Iris pigment epithelial cell (primary cell): ENCODE measurements at regions not wholly inside any gene's neighbourhood (a gene's known extent, or its start where the extent isn't known, plus 50 kb on each side); places are given as distances from the start of the nearest gene placed in this dataset.
A peak's percentile ranks its signal among the peaks of the same experiment; 100 is the strongest.
"Not testable (repeated sequence)": the region's sequence is repeated elsewhere in the genome, so short reads cannot be mapped to it uniquely, and the experiment has no call there.

Experiments used
- DNase-seq: peaks from one replicate; pipeline ENCODE4 v3.0.0-alpha.2; 2011; ENCODE audit warnings: low read depth

GRCh38 chr3:165635791-165636683, 201.2 kb downstream of the BCHE start:
- DNase-seq = no peak

DNA sequence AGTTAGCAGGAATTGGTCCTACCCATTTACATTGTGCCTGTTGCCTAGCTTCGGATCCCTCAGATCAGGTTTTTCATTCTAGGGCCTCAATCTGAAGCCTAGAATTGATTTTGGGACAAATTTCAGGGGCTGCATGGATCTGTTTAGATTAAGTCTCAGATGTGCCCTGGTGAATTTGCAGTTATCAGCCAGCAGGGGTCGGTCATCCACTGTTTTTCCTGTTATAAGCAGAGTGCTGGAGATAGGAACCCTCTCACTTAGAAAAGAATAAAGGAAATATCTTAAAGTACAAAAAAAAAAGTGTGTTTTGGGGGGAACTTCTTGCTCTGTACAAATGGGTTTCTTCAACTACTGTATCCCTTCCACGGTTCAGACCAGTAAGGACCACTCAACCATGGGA, 212.5 kb downstream of the BCHE start:
- DNase-seq = peak; percentile 49

- no peak for DNase-seq
Measured at GRCh38 chr3:165622356-165622755, 214.9 kb downstream of the BCHE start.

GRCh38 chr3:165619069-165619468, 218.2 kb downstream of the BCHE start:
- DNase-seq = no peak

DNA sequence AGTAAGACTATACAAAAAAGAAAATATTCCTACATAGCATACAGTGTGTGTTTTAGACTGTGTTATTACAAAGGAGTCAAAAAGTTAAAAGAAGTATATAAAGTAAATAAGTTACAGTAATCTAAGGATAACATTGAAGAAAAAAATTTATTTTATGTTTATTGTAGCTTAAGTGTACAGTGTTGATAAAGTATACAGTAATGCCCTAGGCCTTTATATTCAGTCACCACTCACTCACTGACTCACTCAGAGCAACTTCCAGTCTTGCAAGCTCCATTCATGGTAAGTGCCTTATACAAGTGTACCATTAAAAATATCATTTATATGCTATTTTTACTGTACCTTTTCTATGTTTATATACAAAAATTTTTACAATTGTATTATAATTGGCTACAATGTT, 220.1 kb downstream of the BCHE start:
- no peak for DNase-seq

DNA sequence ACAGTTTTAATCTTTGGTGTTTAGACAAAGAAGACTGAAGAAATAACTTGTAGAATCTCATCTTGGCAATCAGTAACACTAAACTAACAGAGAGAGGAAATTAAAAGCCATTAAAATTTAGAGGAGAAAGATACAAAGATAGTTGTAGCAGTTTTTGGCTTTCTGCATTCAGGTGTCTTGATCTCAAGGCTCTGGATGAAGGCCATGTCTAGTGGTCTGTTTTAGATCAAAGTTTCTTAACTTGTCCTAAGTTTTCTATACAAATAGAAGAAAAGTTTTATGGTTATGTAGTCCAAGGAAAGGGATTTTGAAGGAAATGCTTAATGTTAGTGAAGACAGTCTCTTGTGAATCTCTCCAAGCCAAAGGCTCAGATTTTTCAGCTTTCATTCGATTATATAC, 222.9 kb downstream of the BCHE start:
- no peak for DNase-seq

GRCh38 chr3:165613014-165613413, 224.2 kb downstream of the BCHE start:
- no peak for DNase-seq

- DNase-seq = no peak
Measured at GRCh38 chr3:165607221-165607620, 230.0 kb downstream of the BCHE start.

DNA sequence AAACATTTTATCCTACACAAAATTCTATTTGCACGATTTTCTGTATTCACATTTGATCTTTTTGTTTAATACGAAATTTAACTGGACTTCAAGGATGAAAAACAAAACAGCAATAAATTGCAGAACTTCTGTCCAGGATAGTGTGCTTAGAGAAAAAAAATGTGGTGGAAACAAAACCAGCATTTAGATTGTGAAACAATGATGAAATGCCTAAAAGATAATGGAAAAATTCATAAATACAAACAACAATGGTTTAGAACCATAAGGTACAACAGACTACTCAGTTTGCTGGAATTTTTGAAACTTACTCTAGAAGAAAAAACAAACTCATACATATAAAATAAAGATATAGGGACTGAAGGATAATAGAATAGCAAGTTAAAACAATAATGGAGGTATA, 234.0 kb downstream of the BCHE start:
- DNase-seq = no peak

DNA sequence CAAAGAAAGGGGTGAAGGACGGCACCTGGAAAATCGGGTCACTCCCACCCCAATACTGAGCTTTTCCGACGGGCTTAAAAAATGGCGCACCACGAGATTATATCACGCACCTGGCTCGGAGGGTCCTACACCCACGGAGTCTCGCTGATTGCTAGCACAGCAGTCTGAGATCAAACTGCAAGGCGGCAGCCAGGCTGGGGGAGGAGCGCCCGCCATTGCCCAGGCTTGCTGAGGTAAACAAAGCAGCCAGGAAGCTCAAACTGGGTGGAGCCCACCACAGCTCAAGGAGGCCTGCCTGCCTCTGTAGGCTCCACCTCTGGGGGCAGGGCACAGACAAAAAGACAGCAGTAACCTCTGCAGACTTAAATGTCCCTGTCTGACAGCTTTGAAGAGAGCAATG, 264.7 kb downstream of the BCHE start:
- DNase-seq = not testable (repeated sequence)

GRCh38 chr3:165568907-165569462, 268.2 kb downstream of the BCHE start:
- no peak for DNase-seq

DNA sequence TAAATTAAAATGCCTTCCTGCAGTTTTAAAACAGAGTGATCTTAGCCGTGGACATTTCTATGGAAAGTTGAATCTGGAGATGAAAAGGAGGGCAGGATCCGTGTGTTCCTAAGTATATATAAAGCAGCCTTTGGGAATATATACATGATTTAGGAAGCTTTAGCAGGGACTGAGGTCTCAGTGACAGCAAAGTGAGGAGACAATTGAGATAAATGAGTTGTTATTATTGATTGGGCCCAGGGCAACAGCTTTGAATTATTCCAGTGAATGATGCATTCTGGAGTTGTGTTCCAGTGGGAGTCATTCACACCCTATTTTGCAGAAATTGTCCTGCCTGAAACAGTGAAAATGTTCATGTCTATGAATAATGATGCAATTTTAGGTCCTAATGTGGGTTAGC, 281.4 kb downstream of the BCHE start:
- no peak for DNase-seq

DNA sequence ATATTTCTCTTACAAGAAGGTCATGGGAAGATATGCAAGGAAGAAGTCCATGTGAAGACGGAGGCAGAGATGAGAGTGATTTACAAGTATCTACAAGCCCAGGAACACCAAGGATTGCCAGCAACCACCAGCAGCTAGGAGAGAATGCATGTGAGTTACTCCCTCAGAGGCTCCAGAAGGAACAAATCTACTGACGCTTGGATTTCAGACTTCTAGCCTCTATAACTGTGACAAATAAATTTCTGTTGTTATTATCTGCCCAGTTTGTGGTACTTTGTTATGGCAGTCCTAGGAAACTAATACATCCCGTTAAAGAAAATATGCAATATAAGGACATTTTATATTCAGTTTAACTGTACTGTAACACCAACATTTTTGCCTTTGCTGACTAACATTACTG, 283.9 kb downstream of the BCHE start:
- no peak for DNase-seq

DNA sequence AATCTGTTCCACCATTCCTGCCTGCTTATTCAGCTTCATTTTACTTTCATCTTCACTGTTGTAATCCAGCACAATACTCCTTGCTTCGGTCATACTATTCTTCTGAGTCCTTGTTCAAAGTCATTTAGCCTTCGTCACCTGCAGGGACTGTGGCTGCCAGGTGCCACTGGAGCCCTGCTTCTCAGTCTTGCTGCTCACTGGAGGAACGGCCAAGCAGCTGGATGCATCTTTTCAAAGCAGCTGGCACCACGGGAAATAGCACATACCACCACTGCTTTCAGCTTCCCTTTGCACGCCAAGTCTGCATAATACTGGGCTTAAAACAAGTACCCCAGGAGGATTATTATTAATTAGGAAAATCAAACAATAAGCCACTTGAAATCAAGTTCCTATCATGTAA, 287.6 kb downstream of the BCHE start:
- DNase-seq = no peak

DNA sequence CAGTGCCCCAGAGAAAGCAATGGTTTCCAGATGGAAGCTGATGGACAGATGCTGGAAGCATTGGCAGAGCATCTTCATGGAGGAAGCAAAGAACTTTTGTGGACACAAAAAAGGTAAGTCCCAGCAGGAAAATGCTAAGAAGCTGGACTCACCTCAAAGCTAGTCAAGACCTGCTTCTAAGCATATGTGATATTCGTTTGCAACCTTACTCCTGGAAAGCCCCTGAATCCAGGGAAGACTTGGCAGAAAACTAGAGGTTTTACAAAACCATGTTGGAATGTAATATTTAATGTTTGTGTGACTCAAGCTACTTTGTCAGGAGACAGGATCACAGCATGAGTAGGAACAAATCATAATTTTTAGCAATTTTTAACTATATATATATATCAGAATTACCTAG, 288.2 kb downstream of the BCHE start:
- DNase-seq = no peak

GRCh38 chr3:165545059-165545458, 292.2 kb downstream of the BCHE start:
- DNase-seq = no peak

DNA sequence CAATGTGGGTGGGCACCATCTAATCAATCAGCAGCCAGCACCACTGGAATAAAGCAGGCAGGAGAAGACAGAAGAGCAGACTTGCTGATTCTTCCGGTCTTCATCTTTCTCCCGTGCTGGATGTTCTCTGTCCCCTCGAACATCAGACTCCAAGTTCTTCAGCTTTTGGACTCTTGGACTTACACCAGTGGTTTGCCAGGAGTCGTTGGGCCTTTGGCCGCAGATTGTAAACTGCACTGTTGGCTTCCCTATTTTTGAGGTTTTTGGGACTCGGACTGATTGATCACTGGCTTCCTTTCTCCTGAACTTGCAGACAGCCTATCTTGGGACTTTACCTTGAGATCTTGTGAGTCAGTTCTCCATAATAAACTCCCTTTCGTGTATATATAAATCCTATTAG, 292.8 kb downstream of the BCHE start:
- no peak for DNase-seq

- DNase-seq = no peak
Measured at GRCh38 chr3:165538166-165538565, 299.1 kb downstream of the BCHE start.

DNA sequence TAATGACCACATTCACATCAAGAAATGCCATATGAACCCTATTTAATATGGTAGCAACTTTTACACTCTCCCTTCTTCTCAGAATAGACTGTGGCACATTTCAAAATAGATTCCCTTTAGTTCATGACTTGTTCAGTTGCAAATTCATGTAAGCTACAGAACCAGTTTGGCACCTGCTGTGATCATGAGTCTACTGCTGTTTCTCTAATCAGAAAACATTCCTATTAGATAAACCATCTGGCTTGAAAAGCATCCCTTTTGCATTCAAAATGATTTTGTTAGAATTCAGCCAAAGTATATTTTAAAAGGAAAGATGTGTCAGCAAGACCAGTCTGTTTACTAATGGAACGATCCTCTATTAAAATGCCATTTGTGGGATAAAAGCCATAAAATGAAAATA, 304.4 kb downstream of the BCHE start:
- no peak for DNase-seq

- no peak for DNase-seq
Measured at GRCh38 chr3:165529451-165529850, 307.8 kb downstream of the BCHE start.

DNA sequence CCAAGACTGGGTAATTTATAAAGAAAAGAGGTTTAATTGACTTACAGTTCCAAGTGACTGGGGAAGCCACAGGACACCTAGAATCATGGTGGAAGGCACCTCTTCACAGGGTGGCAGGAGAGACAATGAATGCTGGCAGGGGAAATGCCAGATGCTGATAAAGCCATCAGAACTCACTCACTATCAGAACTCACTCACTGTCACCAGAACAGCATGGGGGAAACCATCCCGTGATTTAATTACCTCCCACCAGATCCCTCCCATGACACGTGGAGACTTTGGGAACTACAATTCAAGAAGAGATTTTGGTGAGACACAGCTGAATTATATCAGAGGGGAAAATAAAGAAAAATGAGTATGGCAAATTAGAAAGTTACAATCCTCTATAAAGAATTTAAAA, 310.9 kb downstream of the BCHE start:
- DNase-seq = no peak

- peak; percentile 44 for DNase-seq
Measured at GRCh38 chr3:165523801-165524200, 313.4 kb downstream of the BCHE start.

GRCh38 chr3:165522386-165522785, 314.8 kb downstream of the BCHE start:
- no peak for DNase-seq
